ENCODE measurements at regions not wholly inside any gene's neighbourhood (a gene's known extent, or its start where the extent isn't known, plus 50 kb on each side); places are given as distances from the start of the nearest gene placed in this dataset.
"Not testable (repeated sequence)": the region's sequence is repeated elsewhere in the genome, so short reads cannot be mapped to it uniquely, and the experiment has no call there.

DNA sequence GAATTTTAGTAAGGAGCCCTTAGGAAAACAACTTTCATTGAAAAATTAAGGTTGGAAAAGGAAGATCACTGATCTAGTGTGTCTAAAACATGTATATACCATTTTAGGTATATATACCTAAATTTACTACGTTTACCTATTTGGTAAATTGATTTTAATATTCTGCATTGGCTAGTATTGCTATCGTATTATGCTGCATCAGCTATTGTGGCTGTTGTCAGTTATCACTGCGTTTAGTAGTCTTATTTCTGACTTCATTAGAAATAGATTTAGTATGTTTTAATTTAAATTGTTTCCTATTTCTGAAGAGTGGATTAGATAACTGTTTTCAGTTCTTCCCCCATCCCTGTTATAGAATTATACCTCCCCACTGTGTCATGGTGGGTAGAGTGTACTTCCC is 101.7 kb upstream of the ARG1 start:
- Histone ChIP-seq H3K36me3 (ENCODE audit: control insufficient read depth, insufficient read depth, low read length) (no peaks in the 10 kb centered on the region), H3K9me3 (ENCODE audit: control insufficient read depth, insufficient read depth, low read depth, low read length) (no peaks in the 10 kb centered on the region), H3K4me3 (ENCODE audit: low read depth in 2 of 2, low read length in 2 of 2) (no peak overlapping the region), H3K27ac (ENCODE audit: low read length) (no peak overlapping the region), H3K27me3 (ENCODE audit: control insufficient read depth, insufficient read depth, low read length) (no peaks in the 10 kb centered on the region), H3K4me1 (ENCODE audit: control insufficient read depth, insufficient read depth, low read length) (no peaks in the 10 kb centered on the region)
- ChIA-PET CTCF (no interaction called here), POLR2A (no interaction called here)
- intact Hi-C loops (cut with micrococcal nuclease; ENCODE audit: unreplicated experiment) (no loop called here), in situ Hi-C loops (cut with HindIII; ENCODE audit: low pct_unique_long_range_greater_than_20kb, low sequenced_read_pairs) (no loop called here)
- DNase-seq (ENCODE audit: low read depth, low spot score), result no peak
- no peak for ATAC-seq
- TF ChIP-seq SIN3A (IDR thresholded peaks at IDR 0.05; ENCODE audit: borderline replicate concordance, insufficient read depth, low read depth, low read length) (no peak), REST (IDR thresholded peaks at IDR 0.05; ENCODE audit: insufficient read depth in 1 of 2, low read depth in 2 of 2, low read length in 1 of 2) (no peak), TCF7L2 (IDR thresholded peaks at IDR 0.05; ENCODE audit: low read depth, low read length) (no peak), POLR2AphosphoS5 (IDR thresholded peaks at IDR 0.05; ENCODE audit: low read depth, low read length) (no peak)
- TF ChIP-seq, protein P1, sequence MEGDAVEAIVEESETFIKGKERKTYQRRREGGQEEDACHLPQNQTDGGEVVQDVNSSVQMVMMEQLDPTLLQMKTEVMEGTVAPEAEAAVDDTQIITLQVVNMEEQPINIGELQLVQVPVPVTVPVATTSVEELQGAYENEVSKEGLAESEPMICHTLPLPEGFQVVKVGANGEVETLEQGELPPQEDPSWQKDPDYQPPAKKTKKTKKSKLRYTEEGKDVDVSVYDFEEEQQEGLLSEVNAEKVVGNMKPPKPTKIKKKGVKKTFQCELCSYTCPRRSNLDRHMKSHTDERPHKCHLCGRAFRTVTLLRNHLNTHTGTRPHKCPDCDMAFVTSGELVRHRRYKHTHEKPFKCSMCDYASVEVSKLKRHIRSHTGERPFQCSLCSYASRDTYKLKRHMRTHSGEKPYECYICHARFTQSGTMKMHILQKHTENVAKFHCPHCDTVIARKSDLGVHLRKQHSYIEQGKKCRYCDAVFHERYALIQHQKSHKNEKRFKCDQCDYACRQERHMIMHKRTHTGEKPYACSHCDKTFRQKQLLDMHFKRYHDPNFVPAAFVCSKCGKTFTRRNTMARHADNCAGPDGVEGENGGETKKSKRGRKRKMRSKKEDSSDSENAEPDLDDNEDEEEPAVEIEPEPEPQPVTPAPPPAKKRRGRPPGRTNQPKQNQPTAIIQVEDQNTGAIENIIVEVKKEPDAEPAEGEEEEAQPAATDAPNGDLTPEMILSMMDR (IDR thresholded peaks at IDR 0.05), result no peak
- BruUV-seq (replicated peaks), result no TSS peak

GRCh38 chr6:131473303-131473702 is 99.7 kb upstream of the ARG1 start:
- CTCF ChIA-PET; in situ Hi-C loops (cut with HindIII; ENCODE audit: low pct_unique_long_range_greater_than_20kb, low sequenced_read_pairs); intact Hi-C loops (cut with micrococcal nuclease; ENCODE audit: unreplicated experiment); H3K4me3 ChIP-seq (ENCODE audit: low read depth in 2 of 2, low read length in 2 of 2); H3K36me3 ChIP-seq (ENCODE audit: control insufficient read depth, insufficient read depth, low read length); DNase-seq (ENCODE audit: low read depth, low spot score); BruUV-seq (replicated peaks); H3K27me3 ChIP-seq (ENCODE audit: control insufficient read depth, insufficient read depth, low read length); H3K9me3 ChIP-seq (ENCODE audit: control insufficient read depth, insufficient read depth, low read depth, low read length); ATAC-seq; H3K4me1 ChIP-seq (ENCODE audit: control insufficient read depth, insufficient read depth, low read length); H3K27ac ChIP-seq (ENCODE audit: low read length): not testable (repeated sequence)
- POLR2A ChIA-PET, result interaction anchor here (0.7 kb wide), 1 partner anchor 64 kb away, joined by 9 read pairs; no protein-coding TSS in a partner anchor

DNA sequence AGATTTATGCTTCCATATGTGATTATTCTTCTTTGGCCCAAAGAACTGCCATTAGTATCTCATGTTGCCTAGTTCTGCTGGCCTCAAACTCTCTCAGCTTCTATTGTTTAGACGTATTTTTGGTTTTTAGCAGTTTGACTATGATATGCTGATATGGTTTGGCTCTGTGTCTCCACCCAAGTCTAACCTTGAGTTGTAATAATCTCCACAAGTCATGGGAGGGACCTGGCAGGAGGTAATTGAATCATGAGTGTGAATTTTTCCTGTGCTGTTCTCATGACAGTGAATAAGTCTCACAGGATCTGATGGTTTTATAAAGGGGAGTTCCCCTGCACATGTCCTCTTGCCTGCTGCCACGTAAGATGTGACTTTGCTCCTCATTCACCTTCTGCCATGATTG is 96.7 kb upstream of the ARG1 start:
- Histone ChIP-seq H3K9me3 (ENCODE audit: control insufficient read depth, insufficient read depth, low read depth, low read length) (no peaks in the 10 kb centered on the region), H3K36me3 (ENCODE audit: control insufficient read depth, insufficient read depth, low read length) (no peaks in the 10 kb centered on the region), H3K4me3 (ENCODE audit: low read depth in 2 of 2, low read length in 2 of 2) (no peak overlapping the region), H3K4me1 (ENCODE audit: control insufficient read depth, insufficient read depth, low read length) (no peaks in the 10 kb centered on the region), H3K27ac (ENCODE audit: low read length) (no peak overlapping the region), H3K27me3 (ENCODE audit: control insufficient read depth, insufficient read depth, low read length) (no peaks in the 10 kb centered on the region)
- DNase-seq (ENCODE audit: low read depth, low spot score) (no peak), ATAC-seq (no peak)
- ChIA-PET CTCF (no interaction called here), POLR2A (no interaction called here)
- BruUV-seq (replicated peaks), result no TSS peak
- in situ Hi-C loops (cut with HindIII; ENCODE audit: low pct_unique_long_range_greater_than_20kb, low sequenced_read_pairs) (no loop called here), intact Hi-C loops (cut with micrococcal nuclease; ENCODE audit: unreplicated experiment) (no loop called here)
- TF ChIP-seq REST (IDR thresholded peaks at IDR 0.05; ENCODE audit: insufficient read depth in 1 of 2, low read depth in 2 of 2, low read length in 1 of 2), result no peak
- no peak for TF ChIP-seq SIN3A (IDR thresholded peaks at IDR 0.05; ENCODE audit: borderline replicate concordance, insufficient read depth, low read depth, low read length)
- TF ChIP-seq TCF7L2 (IDR thresholded peaks at IDR 0.05; ENCODE audit: low read depth, low read length), result no peak
- TF ChIP-seq, protein P1 (IDR thresholded peaks at IDR 0.05), result no peak
- no peak for TF ChIP-seq POLR2AphosphoS5 (IDR thresholded peaks at IDR 0.05; ENCODE audit: low read depth, low read length)

DNA sequence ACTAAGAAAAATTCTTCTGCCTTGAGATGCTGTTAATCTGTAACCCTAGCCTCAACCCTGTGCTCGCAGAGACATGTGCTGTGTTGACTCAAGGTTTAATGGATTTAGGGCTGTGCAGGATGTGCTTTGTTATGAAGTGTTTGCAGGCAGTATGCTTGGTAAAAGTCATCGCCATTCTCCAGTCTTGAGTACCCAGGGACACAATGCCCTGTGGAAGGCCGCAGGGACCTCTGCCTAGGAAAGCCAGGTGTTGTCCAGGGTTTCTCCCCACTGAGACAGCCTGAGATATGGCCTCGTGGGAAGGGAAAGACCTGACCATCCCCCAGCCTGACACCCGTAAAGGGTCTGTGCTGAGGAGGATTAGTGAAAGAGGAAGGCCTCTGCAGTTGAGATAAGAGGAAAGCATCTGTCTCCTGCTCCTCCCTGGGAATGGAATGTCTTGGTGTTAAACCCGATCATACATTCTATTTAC is 94.2 kb upstream of the ARG1 start:
- H3K27ac ChIP-seq (ENCODE audit: low read length); H3K4me1 ChIP-seq (ENCODE audit: control insufficient read depth, insufficient read depth, low read length); H3K9me3 ChIP-seq (ENCODE audit: control insufficient read depth, insufficient read depth, low read depth, low read length); H3K27me3 ChIP-seq (ENCODE audit: control insufficient read depth, insufficient read depth, low read length); H3K4me3 ChIP-seq (ENCODE audit: low read depth in 2 of 2, low read length in 2 of 2); DNase-seq (ENCODE audit: low read depth, low spot score); H3K36me3 ChIP-seq (ENCODE audit: control insufficient read depth, insufficient read depth, low read length); BruUV-seq (replicated peaks); in situ Hi-C loops (cut with HindIII; ENCODE audit: low pct_unique_long_range_greater_than_20kb, low sequenced_read_pairs); intact Hi-C loops (cut with micrococcal nuclease; ENCODE audit: unreplicated experiment); POLR2A ChIA-PET; ATAC-seq; CTCF ChIA-PET: not testable (repeated sequence)
